ENCODE measurements at regions not wholly inside any gene's neighbourhood (a gene's known extent, or its start where the extent isn't known, plus 50 kb on each side); places are given as distances from the start of the nearest gene placed in this dataset.

- TF ChIP-seq CTCF (IDR thresholded peaks at IDR 0.05) (no peak), POLR2A (IDR thresholded peaks at IDR 0.05) (no peak)
These were observed 185.2 kb upstream of the GMDS start for GRCh38 chr6:2430612-2431011.
